IMR-90 (cell line): ENCODE measurements at regions not wholly inside any gene's neighbourhood (a gene's known extent, or its start where the extent isn't known, plus 50 kb on each side); places are given as distances from the start of the nearest gene placed in this dataset.

Experiments
- POLR2A ChIP-seq: IDR thresholded peaks from 2 replicates; pipeline ENCODE4 v1.6.1; 2012; ENCODE audit warnings: mild to moderate bottlenecking, low read depth, low read length
- TF ChIP-seq, protein P1 (sequence below): conservative IDR thresholded peaks from 2 replicates; pipeline ENCODE4 v1.5.1; 2012; ENCODE audit warnings: mild to moderate bottlenecking, low read depth, low read length, improper control_type of control experiment
- TF ChIP-seq, protein P2 (sequence below): fragments of 150-350 bp; IDR thresholded peaks from 2 replicates; pipeline ENCODE4 v1.6.1; 2017; ENCODE audit warnings: mild to moderate bottlenecking, antibody characterized with exemption, low read length, low read depth

DNA sequence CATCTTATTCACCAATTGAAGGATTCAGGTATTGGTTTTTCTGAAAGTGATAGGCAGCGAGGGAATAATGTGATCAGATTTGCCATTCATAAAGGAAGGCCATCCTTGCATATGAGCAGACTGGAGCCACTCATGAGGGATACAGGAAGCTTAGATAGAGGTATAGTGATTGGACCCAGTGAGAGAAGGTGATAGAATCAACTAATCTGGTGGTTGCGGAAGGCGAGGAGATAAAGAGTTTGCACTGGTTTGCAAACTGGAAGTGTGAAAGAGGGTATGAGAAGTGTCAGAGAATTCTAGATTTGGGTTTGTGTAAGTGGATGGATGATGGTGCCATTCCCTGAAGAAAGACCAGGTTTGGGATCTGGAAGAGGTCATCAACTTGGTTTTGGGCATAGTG is 57.3 kb upstream of the RASGEF1B start:
- TF ChIP-seq, protein P1, sequence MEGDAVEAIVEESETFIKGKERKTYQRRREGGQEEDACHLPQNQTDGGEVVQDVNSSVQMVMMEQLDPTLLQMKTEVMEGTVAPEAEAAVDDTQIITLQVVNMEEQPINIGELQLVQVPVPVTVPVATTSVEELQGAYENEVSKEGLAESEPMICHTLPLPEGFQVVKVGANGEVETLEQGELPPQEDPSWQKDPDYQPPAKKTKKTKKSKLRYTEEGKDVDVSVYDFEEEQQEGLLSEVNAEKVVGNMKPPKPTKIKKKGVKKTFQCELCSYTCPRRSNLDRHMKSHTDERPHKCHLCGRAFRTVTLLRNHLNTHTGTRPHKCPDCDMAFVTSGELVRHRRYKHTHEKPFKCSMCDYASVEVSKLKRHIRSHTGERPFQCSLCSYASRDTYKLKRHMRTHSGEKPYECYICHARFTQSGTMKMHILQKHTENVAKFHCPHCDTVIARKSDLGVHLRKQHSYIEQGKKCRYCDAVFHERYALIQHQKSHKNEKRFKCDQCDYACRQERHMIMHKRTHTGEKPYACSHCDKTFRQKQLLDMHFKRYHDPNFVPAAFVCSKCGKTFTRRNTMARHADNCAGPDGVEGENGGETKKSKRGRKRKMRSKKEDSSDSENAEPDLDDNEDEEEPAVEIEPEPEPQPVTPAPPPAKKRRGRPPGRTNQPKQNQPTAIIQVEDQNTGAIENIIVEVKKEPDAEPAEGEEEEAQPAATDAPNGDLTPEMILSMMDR: no peak
- TF ChIP-seq POLR2A: no peak
- TF ChIP-seq, protein P2, sequence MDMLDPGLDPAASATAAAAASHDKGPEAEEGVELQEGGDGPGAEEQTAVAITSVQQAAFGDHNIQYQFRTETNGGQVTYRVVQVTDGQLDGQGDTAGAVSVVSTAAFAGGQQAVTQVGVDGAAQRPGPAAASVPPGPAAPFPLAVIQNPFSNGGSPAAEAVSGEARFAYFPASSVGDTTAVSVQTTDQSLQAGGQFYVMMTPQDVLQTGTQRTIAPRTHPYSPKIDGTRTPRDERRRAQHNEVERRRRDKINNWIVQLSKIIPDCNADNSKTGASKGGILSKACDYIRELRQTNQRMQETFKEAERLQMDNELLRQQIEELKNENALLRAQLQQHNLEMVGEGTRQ: no peak
